Mesenchymal stem cell (in vitro differentiated cells and primary cell): ENCODE measurements at regions not wholly inside any gene's neighbourhood (a gene's known extent, or its start where the extent isn't known, plus 50 kb on each side); places are given as distances from the start of the nearest gene placed in this dataset.

Source experiments
- DNase-seq: peaks from one replicate; pipeline ENCODE4 v3.0.0-alpha.2; 2013
- H2AFZ ChIP-seq: one replicate; pipeline ENCODE4 v1.6.1; 2013; ENCODE audit warnings: low read depth, mild to moderate bottlenecking, control low read depth, inconsistent platforms, low read length, moderate library complexity
- H2AK5ac ChIP-seq: 2 replicates; pipeline ENCODE4 v1.6.1; 2013; ENCODE audit warnings: low read length, moderate library complexity, mild to moderate bottlenecking, inconsistent platforms; ENCODE audit not compliant: severe bottlenecking
- H2BK120ac ChIP-seq: one replicate; pipeline ENCODE4 v1.6.1; 2013; ENCODE audit warnings: low read depth, mild to moderate bottlenecking, inconsistent platforms, low read length, moderate library complexity
- H2BK12ac ChIP-seq, 2 experiments: one replicate each; pipeline ENCODE4 v1.6.1; 2013; ENCODE audit warnings: inconsistent platforms in 2 of 2, low read length in 2 of 2, mild to moderate bottlenecking in 2 of 2, moderate library complexity in 2 of 2, control low read depth in 1 of 2
- H2BK15ac ChIP-seq: one replicate; pipeline ENCODE4 v1.6.1; 2013; ENCODE audit warnings: mild to moderate bottlenecking, low read depth, inconsistent platforms; ENCODE audit not compliant: poor library complexity, severe bottlenecking
- H2BK5ac ChIP-seq: 2 replicates; pipeline ENCODE4 v1.6.1; 2013; ENCODE audit warnings: low read depth, mild to moderate bottlenecking, low read length, control low read depth, inconsistent platforms; ENCODE audit not compliant: poor library complexity, severe bottlenecking
- H3K14ac ChIP-seq, 2 experiments: one replicate each; pipeline ENCODE4 v1.6.1; 2013; ENCODE audit warnings: inconsistent platforms in 2 of 2, low read length in 2 of 2, control low read depth in 1 of 2, mild to moderate bottlenecking in 1 of 2, moderate library complexity in 1 of 2
- H3K18ac ChIP-seq, 2 experiments: one replicate each; pipeline ENCODE4 v1.6.1; 2013; ENCODE audit warnings: inconsistent platforms in 2 of 2, low read length in 2 of 2, control low read depth in 1 of 2, low read depth in 1 of 2, mild to moderate bottlenecking in 1 of 2
- H3K23ac ChIP-seq, 2 experiments: one replicate each; pipeline ENCODE4 v1.6.1; 2013; ENCODE audit warnings: inconsistent platforms in 2 of 2, low read length in 2 of 2, mild to moderate bottlenecking in 2 of 2, moderate library complexity in 2 of 2, control low read depth in 1 of 2
- H3K27ac ChIP-seq: 2 replicates; pipeline ENCODE4 v1.5.1; 2013; ENCODE audit warnings: mild to moderate bottlenecking, moderate library complexity, low read length, control low read depth, inconsistent platforms; ENCODE audit not compliant: poor library complexity, severe bottlenecking
- H3K27me3 ChIP-seq, 2 experiments: 2 replicates each; pipeline versions ENCODE4 v1.6.1 to v1.7.0; 2013; ENCODE audit warnings: low read length in 2 of 2, mild to moderate bottlenecking in 2 of 2, moderate library complexity in 2 of 2, control low read depth in 1 of 2, inconsistent platforms in 1 of 2; ENCODE audit not compliant: control insufficient read depth in 1 of 2, insufficient read depth in 1 of 2
- H3K36me3 ChIP-seq, 2 experiments: 2 replicates each; pipeline versions ENCODE4 v1.6.1 to v1.7.0; 2013; ENCODE audit warnings: low read length in 2 of 2, control low read depth in 1 of 2, inconsistent platforms in 1 of 2, low read depth in 1 of 2, mild to moderate bottlenecking in 1 of 2; ENCODE audit not compliant: insufficient read depth in 2 of 2, control insufficient read depth in 1 of 2
- H3K4ac ChIP-seq, 2 experiments: one replicate each; pipeline ENCODE4 v1.6.1; 2013; ENCODE audit warnings: inconsistent platforms in 2 of 2, low read length in 2 of 2, mild to moderate bottlenecking in 2 of 2, moderate library complexity in 2 of 2, control low read depth in 1 of 2, low read depth in 1 of 2
- H3K4me1 ChIP-seq: 2 replicates; pipeline ENCODE4 v1.6.1; 2013; ENCODE audit warnings: low read depth, low read length, control low read depth; ENCODE audit not compliant: control insufficient read depth, insufficient read depth
- H3K4me2 ChIP-seq: 2 replicates; pipeline ENCODE4 v1.6.1; 2013; ENCODE audit warnings: low read length, mild to moderate bottlenecking, inconsistent platforms; ENCODE audit not compliant: poor library complexity, severe bottlenecking
- H3K4me3 ChIP-seq, 2 experiments: 2 replicates each; pipeline versions ENCODE4 v1.5.1 to v1.7.0; 2013; ENCODE audit warnings: low read length in 2 of 2, mild to moderate bottlenecking in 2 of 2, control low read depth in 1 of 2, low read depth in 1 of 2; ENCODE audit not compliant: insufficient read depth in 1 of 2
- H3K79me1 ChIP-seq: replicated peaks from 2 replicates; pipeline ENCODE4 v1.6.1; 2013; ENCODE audit warnings: mild to moderate bottlenecking, control low read depth, low read length, inconsistent platforms; ENCODE audit not compliant: poor library complexity, severe bottlenecking
- H3K9ac ChIP-seq: 2 replicates; pipeline ENCODE4 v1.7.0; 2013; ENCODE audit warnings: mild to moderate bottlenecking, low read length, moderate library complexity
- H3K9me3 ChIP-seq: 2 replicates; pipeline ENCODE4 v1.7.0; 2013; ENCODE audit warnings: mild to moderate bottlenecking, low read length; ENCODE audit not compliant: control insufficient read depth
- H4K8ac ChIP-seq: one replicate; pipeline ENCODE4 v1.6.1; 2013; ENCODE audit warnings: inconsistent platforms, mild to moderate bottlenecking, low read length, moderate library complexity
- H4K91ac ChIP-seq: one replicate; pipeline ENCODE4 v1.6.1; 2013; ENCODE audit warnings: mild to moderate bottlenecking, low read length, inconsistent platforms
- WGBS: methylation state at CpG from one replicate; pipeline ENCODE4 v1.1.7; 2013; ENCODE audit warnings: mixed read lengths; 5-methylcytosine and 5-hydroxymethylcytosine counted together

DNA sequence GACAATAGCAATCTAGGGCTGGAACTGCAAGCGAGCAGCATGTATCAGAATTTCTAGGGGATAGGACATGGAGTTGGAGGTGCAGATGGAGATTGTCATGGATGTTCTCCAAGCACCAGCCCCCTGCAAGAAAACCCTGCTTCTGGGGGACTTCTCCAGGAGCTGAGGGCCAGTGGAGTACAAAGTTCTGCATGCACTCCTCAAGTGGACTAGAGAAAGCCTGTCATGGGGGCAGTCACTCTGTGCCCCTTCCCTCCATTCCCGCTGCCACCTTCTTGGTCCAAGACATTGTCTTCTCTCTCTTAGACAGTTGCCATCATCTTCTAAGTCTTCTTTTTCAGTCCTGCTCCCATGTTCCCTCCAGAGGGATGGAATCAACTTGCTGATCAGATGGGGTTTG lies 87.9 kb downstream of the AIPL1 start:
- H3K79me1 ChIP-seq, result no peaks in the 10 kb centered on the region
- no peak overlapping the region for H2BK120ac ChIP-seq
- H2BK12ac ChIP-seq, result no peak overlapping the region
- H3K9me3 ChIP-seq, result no peaks in the 10 kb centered on the region
- DNase-seq, result no peak
- no peak overlapping the region for H3K9ac ChIP-seq
- H3K14ac ChIP-seq, result no peak overlapping the region
- H3K4ac ChIP-seq, result no peak overlapping the region
- H3K4me2 ChIP-seq, result no peak overlapping the region
- H3K36me3 ChIP-seq, result no peaks in the 10 kb centered on the region
- no peak overlapping the region for H2BK5ac ChIP-seq
- H3K23ac ChIP-seq, result no peak overlapping the region
- WGBS, result 90% methylated on average over 2 of the region's 2 CpGs
- no peaks in the 10 kb centered on the region for H3K4me1 ChIP-seq
- no peak overlapping the region for H2BK15ac ChIP-seq
- H3K18ac ChIP-seq, result no peak overlapping the region
- H2AFZ ChIP-seq, result no peak overlapping the region
- no peak overlapping the region for H3K4me3 ChIP-seq
- no peak overlapping the region for H2AK5ac ChIP-seq
- no peak overlapping the region for H4K91ac ChIP-seq
- H3K27me3 ChIP-seq, result peaks cover 0 to 6% of the 10 kb centered on the region in 2 experiments
- H3K27ac ChIP-seq, result no peak overlapping the region
- peak overlapping the region; percentile 39 for H4K8ac ChIP-seq

DNA sequence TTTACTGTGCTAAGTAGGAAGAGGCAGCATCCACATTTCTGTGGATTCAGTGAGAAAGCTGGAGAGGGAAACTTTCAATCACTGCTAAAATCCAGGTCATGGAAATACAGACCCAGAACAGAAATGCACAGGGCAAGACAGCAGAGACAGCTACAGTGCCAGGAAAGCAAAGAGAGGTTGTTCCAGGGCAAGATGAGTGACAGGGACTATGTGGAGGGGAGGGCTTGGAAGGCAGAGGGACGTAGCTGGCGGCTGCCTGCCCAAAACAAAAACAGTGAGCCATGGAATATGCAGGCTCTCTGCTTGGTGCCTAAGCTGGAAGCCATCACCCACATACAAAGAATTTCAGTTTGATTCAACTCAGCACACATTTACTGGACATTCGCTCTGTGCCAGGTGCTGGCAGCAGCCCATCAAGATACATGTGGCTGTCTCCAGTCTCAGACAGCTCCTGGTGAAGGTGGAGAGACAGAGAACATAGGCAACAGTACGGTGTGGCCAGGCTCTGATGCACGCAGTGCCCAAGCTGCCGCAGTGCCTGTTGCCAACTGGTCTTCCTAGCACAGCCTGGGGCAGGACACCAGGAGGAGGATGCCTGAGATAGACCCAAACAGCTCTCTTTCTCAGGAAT lies 88.7 kb downstream of the AIPL1 start:
- no peak overlapping the region for H3K27ac ChIP-seq
- no peak overlapping the region for H2AK5ac ChIP-seq
- H3K4ac ChIP-seq, result no peak overlapping the region
- H3K14ac ChIP-seq, result no peak overlapping the region
- H3K4me1 ChIP-seq, result no peaks in the 10 kb centered on the region
- H3K27me3 ChIP-seq, result peaks cover 0 to 5% of the 10 kb centered on the region in 2 experiments
- no peak overlapping the region for H2BK12ac ChIP-seq
- H3K36me3 ChIP-seq, result no peaks in the 10 kb centered on the region
- no peak overlapping the region for H3K9ac ChIP-seq
- no peak overlapping the region for H2BK5ac ChIP-seq
- H4K8ac ChIP-seq, result no peak overlapping the region
- H2BK15ac ChIP-seq, result no peak overlapping the region
- no peak overlapping the region for H4K91ac ChIP-seq
- no peaks in the 10 kb centered on the region for H3K79me1 ChIP-seq
- no peaks in the 10 kb centered on the region for H3K9me3 ChIP-seq
- H3K4me2 ChIP-seq, result no peak overlapping the region
- no peak overlapping the region for H3K4me3 ChIP-seq
- DNase-seq, result peak; percentile 40
- 83% methylated on average over 6 of the region's 6 CpGs for WGBS
- H2AFZ ChIP-seq, result no peak overlapping the region
- no peak overlapping the region for H3K23ac ChIP-seq
- no peak overlapping the region for H2BK120ac ChIP-seq
- H3K18ac ChIP-seq, result no peak overlapping the region

GRCh38 chr17:6343736-6344135 lies 91.2 kb downstream of the AIPL1 start:
- Histone ChIP-seq H4K91ac (no peak overlapping the region), H2BK120ac (no peak overlapping the region), H2AK5ac (no peak overlapping the region), H3K18ac (no peak overlapping the region), H3K9me3 (no peaks in the 10 kb centered on the region), H2BK5ac (no peak overlapping the region), H3K27me3 (peaks cover 0 to 9% of the 10 kb centered on the region in 2 experiments), H3K9ac (no peak overlapping the region), H3K4me3 (no peak overlapping the region), H3K79me1 (no peaks in the 10 kb centered on the region), H2BK12ac (no peak overlapping the region), H3K14ac (no peak overlapping the region), H3K36me3 (no peaks in the 10 kb centered on the region), H2BK15ac (no peak overlapping the region), H4K8ac (no peak overlapping the region), H3K4me2 (no peak overlapping the region), H3K4me1 (no peaks in the 10 kb centered on the region), H3K23ac (no peak overlapping the region), H3K27ac (no peak overlapping the region), H3K4ac (no peak overlapping the region), H2AFZ (no peak overlapping the region)
- DNase-seq, result no peak
- WGBS, result 72% methylated on average over 3 of the region's 3 CpGs

GRCh38 chr17:6343191-6343590 lies 91.7 kb downstream of the AIPL1 start:
- Histone ChIP-seq H3K23ac (no peak overlapping the region), H4K91ac (no peak overlapping the region)

More at GRCh38 chr17:6343191-6343590, 91.7 kb downstream of the AIPL1 start:
- Histone ChIP-seq H2BK120ac (no peak overlapping the region), H2BK15ac (no peak overlapping the region), H3K27me3 (peaks cover 0 to 9% of the 10 kb centered on the region in 2 experiments), H3K14ac (no peak overlapping the region), H3K79me1 (no peaks in the 10 kb centered on the region), H3K18ac (no peak overlapping the region), H3K9ac (no peak overlapping the region), H4K8ac (no peak overlapping the region), H2AK5ac (no peak overlapping the region), H2BK5ac (no peak overlapping the region), H2BK12ac (no peak overlapping the region), H3K4ac (no peak overlapping the region), H3K4me3 (no peak overlapping the region), H3K36me3 (no peaks in the 10 kb centered on the region), H3K9me3 (no peaks in the 10 kb centered on the region), H3K4me2 (no peak overlapping the region), H3K4me1 (no peaks in the 10 kb centered on the region), H2AFZ (no peak overlapping the region), H3K27ac (no peak overlapping the region)
- 63% methylated on average over 5 of the region's 5 CpGs for WGBS
- DNase-seq, result no peak
